NT2/D1 (cell line): ENCODE measurements at regions not wholly inside any gene's neighbourhood (a gene's known extent, or its start where the extent isn't known, plus 50 kb on each side); places are given as distances from the start of the nearest gene placed in this dataset.

Source experiments
- SUZ12 ChIP-seq: IDR thresholded peaks from 2 replicates; pipeline ENCODE4 v1.6.1; 2011; ENCODE audit not compliant: insufficient read length, insufficient read depth; ENCODE audit errors: extremely low read depth
- YY1 ChIP-seq: IDR thresholded peaks from 2 replicates; pipeline ENCODE4 v1.6.1; 2011; ENCODE audit not compliant: insufficient read length, insufficient read depth
- ZNF274 ChIP-seq: IDR thresholded peaks from 2 replicates; pipeline ENCODE4 v1.6.1; 2011; ENCODE audit warnings: mild to moderate bottlenecking, low read depth, low read length

GRCh38 chr1:5393146-5393545 lies 599.1 kb downstream of the NPHP4 start:
- no peak for TF ChIP-seq YY1
- no peak for TF ChIP-seq SUZ12
- no peak for TF ChIP-seq ZNF274
